ENCODE measurements at regions not wholly inside any gene's neighbourhood (a gene's known extent, or its start where the extent isn't known, plus 50 kb on each side); places are given as distances from the start of the nearest gene placed in this dataset.

GRCh38 chr2:12034382-12034781 lies 287.9 kb downstream of the LPIN1 start:
- H4K20me1 ChIP-seq (ENCODE audit: insufficient read depth, low read length), result no peaks in the 10 kb centered on the region
- CTCF ChIA-PET (ENCODE audit: unreplicated experiment), result interaction anchor here (0.7 to 6.9 kb wide), 4 partner anchors 12 to 120 kb away, joined by 3 to 94 read pairs (median 3); no protein-coding TSS in a partner anchor
- POLR2A ChIA-PET, result interaction anchor here (0.5 to 10.1 kb wide), 9 partner anchors 12 to 208 kb away, joined by 3 to 256 read pairs (median 3); no protein-coding TSS in a partner anchor
- H3K4me2 ChIP-seq (ENCODE audit: low read length), result peak overlapping the region; percentile 60
- intact Hi-C loops (cut with micrococcal nuclease; ENCODE audit: unreplicated experiment), result loop anchor here (5.0 kb wide), 2 partner anchors 287 to 683 kb away; partner anchors contain the start of genes LPIN1 and TRIB2
- no peaks in the 10 kb centered on the region for H3K79me2 ChIP-seq (ENCODE audit: insufficient read depth, low read depth, low read length)
- no peak overlapping the region for H3K4me3 ChIP-seq (ENCODE audit: low read depth, low read length, poor library complexity, severe bottlenecking)
- peaks cover 81% of the 10 kb centered on the region for H3K4me1 ChIP-seq (ENCODE audit: insufficient read depth, low read length, poor library complexity, severe bottlenecking)
- no peaks in the 10 kb centered on the region; the same call in 1 of the 2 replicates for H3K36me3 ChIP-seq (ENCODE audit: insufficient read depth, low read length)
- peak overlapping the region; percentile 59; the same call in 1 of the 2 replicates for H2AFZ ChIP-seq (ENCODE audit: low read length)
- H3K9me3 ChIP-seq (ENCODE audit: low read length), result peaks cover 29% of the 10 kb centered on the region; the same call in 1 of the 2 replicates
- DNase-seq (ENCODE audit: low spot score), result peak; percentile 49
- TF ChIP-seq EZH2phosphoT487 (IDR thresholded peaks at IDR 0.05; ENCODE audit: borderline replicate concordance, low read depth, low read length) (no peak), CTCF (conservative IDR thresholded peaks at IDR 0.05; ENCODE audit: low read length) (no peak)
- no peaks in the 10 kb centered on the region for H3K9me2 ChIP-seq (ENCODE audit: insufficient read depth, low read length)
- BruUV-seq (replicated peaks), result no TSS peak
- peak overlapping the region; percentile 98 for H3K27ac ChIP-seq (ENCODE audit: low read depth, low read length, poor library complexity, severe bottlenecking)

- intact Hi-C loops (cut with micrococcal nuclease; ENCODE audit: unreplicated experiment), result no loop called here
- DNase-seq (ENCODE audit: low spot score), result peak; percentile 64
- Histone ChIP-seq H3K79me2 (ENCODE audit: insufficient read depth, low read depth, low read length) (no peaks in the 10 kb centered on the region), H3K27ac (ENCODE audit: low read depth, low read length, poor library complexity, severe bottlenecking) (peak overlapping the region; percentile 98), H3K9me3 (ENCODE audit: low read length) (peaks cover 21% of the 10 kb centered on the region; the same call in 1 of the 2 replicates), H3K4me2 (ENCODE audit: low read length) (peak overlapping the region; percentile 60), H3K36me3 (ENCODE audit: insufficient read depth, low read length) (no peaks in the 10 kb centered on the region; the same call in 1 of the 2 replicates), H3K4me1 (ENCODE audit: insufficient read depth, low read length, poor library complexity, severe bottlenecking) (peaks cover 73% of the 10 kb centered on the region), H2AFZ (ENCODE audit: low read length) (peak overlapping the region; percentile 59), H4K20me1 (ENCODE audit: insufficient read depth, low read length) (no peaks in the 10 kb centered on the region), H3K9me2 (ENCODE audit: insufficient read depth, low read length) (no peaks in the 10 kb centered on the region), H3K4me3 (ENCODE audit: low read depth, low read length, poor library complexity, severe bottlenecking) (no peak overlapping the region)
- ChIA-PET POLR2A (interaction anchor here (0.5 to 10.1 kb wide), 10 partner anchors 8 to 449 kb away, joined by 3 to 256 read pairs (median 4); no protein-coding TSS in a partner anchor), CTCF (ENCODE audit: unreplicated experiment) (interaction anchor here (6.9 kb wide), 1 partner anchor 11 kb away, joined by 94 read pairs; no protein-coding TSS in a partner anchor)
- no TSS peak for BruUV-seq (replicated peaks)
- no peak for TF ChIP-seq CTCF (conservative IDR thresholded peaks at IDR 0.05; ENCODE audit: low read length)
- no peak for TF ChIP-seq EZH2phosphoT487 (IDR thresholded peaks at IDR 0.05; ENCODE audit: borderline replicate concordance, low read depth, low read length)
These were observed 288.7 kb downstream of the LPIN1 start for GRCh38 chr2:12035029-12035720.
